22Rv1 (cell line): ENCODE measurements at regions not wholly inside any gene's neighbourhood (a gene's known extent, or its start where the extent isn't known, plus 50 kb on each side); places are given as distances from the start of the nearest gene placed in this dataset.
"Not testable (repeated sequence)": the region's sequence is repeated elsewhere in the genome, so short reads cannot be mapped to it uniquely, and the experiment has no call there.

ENCODE experiments used
- H3K27ac ChIP-seq: fragments of 450-650 bp; 2 replicates; pipeline ENCODE4 v1.5.1; 2017
- CTCF ChIP-seq: fragments of 450-650 bp; IDR thresholded peaks from 2 replicates; pipeline ENCODE4 v1.5.1; 2017; ENCODE audit warnings: mild to moderate bottlenecking
- ZFX ChIP-seq: fragments of 450-650 bp; IDR thresholded peaks from 2 replicates; pipeline ENCODE4 v1.6.1; 2017; ENCODE audit warnings: antibody characterized with exemption, borderline replicate concordance

DNA sequence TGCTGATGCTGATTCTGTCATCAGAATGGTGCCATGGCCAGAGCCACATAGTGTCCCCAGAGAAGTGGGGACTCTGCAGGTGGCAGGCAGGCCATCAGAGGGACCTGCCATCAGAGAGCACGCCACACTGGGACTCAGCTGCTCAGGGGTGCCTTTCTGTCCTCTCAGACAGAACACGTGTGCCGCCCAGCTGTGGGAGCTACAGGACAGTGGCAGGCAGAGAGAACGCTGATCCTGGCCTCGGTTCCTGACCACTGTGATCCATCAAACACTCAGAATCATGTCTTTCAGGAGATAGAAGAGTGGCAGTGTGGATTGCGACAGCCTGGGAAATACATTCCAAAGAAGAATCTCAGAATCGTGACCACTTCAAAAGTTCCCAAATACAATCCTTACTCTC is 497.2 kb upstream of the SALL3 start:
- TF ChIP-seq CTCF: no peak
- no peak for TF ChIP-seq ZFX
- no peak overlapping the region for H3K27ac ChIP-seq

- no peak for TF ChIP-seq ZFX
- no peak for TF ChIP-seq CTCF
- no peak overlapping the region for H3K27ac ChIP-seq
Measured at GRCh38 chr18:78487649-78488048, 492.0 kb upstream of the SALL3 start.

GRCh38 chr18:78492064-78492812 is 487.4 kb upstream of the SALL3 start:
- TF ChIP-seq CTCF (no peak), ZFX (no peak)
- no peak overlapping the region for H3K27ac ChIP-seq

- no peak for TF ChIP-seq CTCF
- no peak overlapping the region for H3K27ac ChIP-seq
Measured at GRCh38 chr18:78492813-78493371, 486.7 kb upstream of the SALL3 start.

DNA sequence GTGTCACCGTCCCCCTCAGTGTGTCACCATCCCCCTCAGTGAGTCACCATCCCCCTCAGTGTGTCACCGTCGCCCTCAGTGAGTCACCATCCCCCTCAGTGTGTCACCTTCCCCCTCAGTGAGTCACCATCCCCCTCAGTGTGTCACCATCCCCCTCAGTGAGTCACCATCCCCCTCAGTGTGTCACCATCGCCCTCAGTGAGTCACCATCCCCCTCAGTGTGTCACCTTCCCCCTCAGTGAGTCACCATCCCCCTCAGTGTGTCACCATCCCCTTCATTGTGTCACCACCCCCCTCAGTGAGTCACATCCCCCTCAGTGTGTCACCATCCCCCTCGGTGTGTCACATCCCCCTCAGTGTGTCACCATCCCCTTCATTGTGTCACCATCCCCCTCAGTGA is 486.1 kb upstream of the SALL3 start:
- H3K27ac ChIP-seq: not testable (repeated sequence)

- TF ChIP-seq ZFX (no peak), CTCF (no peak)
- no peak overlapping the region for H3K27ac ChIP-seq
Measured at GRCh38 chr18:78494204-78495085, 485.2 kb upstream of the SALL3 start.

- no peak overlapping the region for H3K27ac ChIP-seq
- TF ChIP-seq ZFX (no peak), CTCF (no peak)
Measured at GRCh38 chr18:78495550-78495949, 484.1 kb upstream of the SALL3 start.
